WERI-Rb-1 (cell line): ENCODE measurements at regions not wholly inside any gene's neighbourhood (a gene's known extent, or its start where the extent isn't known, plus 50 kb on each side); places are given as distances from the start of the nearest gene placed in this dataset.
"Not testable (repeated sequence)": the region's sequence is repeated elsewhere in the genome, so short reads cannot be mapped to it uniquely, and the experiment has no call there.

Experiments used
- DNase-seq: peaks from one replicate; pipeline ENCODE4 v3.0.0-alpha.2; 2020
- H3K27ac ChIP-seq: fragments of 250-450 bp; sonication (Bioruptor Pico); 2 replicates; pipeline ENCODE4 v1.5.1; 2020; ENCODE audit warnings: mild to moderate bottlenecking, moderate library complexity
- H3K27me3 ChIP-seq: fragments of 250-450 bp; sonication (Bioruptor Pico); 2 replicates; pipeline ENCODE4 v1.5.1; 2021; ENCODE audit warnings: mild to moderate bottlenecking, low read depth, moderate library complexity; ENCODE audit not compliant: insufficient read depth, severe bottlenecking
- H3K36me3 ChIP-seq: fragments of 250-450 bp; sonication (Bioruptor Pico); 2 replicates; pipeline ENCODE4 v1.5.1; 2020; ENCODE audit warnings: mild to moderate bottlenecking, moderate library complexity
- H3K4me3 ChIP-seq: 2 replicates; pipeline ENCODE4 v1.5.1; 2011; ENCODE audit warnings: low read depth, mild to moderate bottlenecking, control low read depth, low read length
- H3K9me3 ChIP-seq: fragments of 250-450 bp; sonication (Bioruptor Pico); 2 replicates; pipeline ENCODE4 v1.5.1; 2021; ENCODE audit warnings: mild to moderate bottlenecking, moderate library complexity; ENCODE audit not compliant: severe bottlenecking
- TF ChIP-seq, protein P1 (sequence below): IDR thresholded peaks from 2 replicates; pipeline ENCODE4 v1.5.1; 2011; ENCODE audit warnings: low read depth, mild to moderate bottlenecking, control low read depth, inconsistent platforms, low read length

DNA sequence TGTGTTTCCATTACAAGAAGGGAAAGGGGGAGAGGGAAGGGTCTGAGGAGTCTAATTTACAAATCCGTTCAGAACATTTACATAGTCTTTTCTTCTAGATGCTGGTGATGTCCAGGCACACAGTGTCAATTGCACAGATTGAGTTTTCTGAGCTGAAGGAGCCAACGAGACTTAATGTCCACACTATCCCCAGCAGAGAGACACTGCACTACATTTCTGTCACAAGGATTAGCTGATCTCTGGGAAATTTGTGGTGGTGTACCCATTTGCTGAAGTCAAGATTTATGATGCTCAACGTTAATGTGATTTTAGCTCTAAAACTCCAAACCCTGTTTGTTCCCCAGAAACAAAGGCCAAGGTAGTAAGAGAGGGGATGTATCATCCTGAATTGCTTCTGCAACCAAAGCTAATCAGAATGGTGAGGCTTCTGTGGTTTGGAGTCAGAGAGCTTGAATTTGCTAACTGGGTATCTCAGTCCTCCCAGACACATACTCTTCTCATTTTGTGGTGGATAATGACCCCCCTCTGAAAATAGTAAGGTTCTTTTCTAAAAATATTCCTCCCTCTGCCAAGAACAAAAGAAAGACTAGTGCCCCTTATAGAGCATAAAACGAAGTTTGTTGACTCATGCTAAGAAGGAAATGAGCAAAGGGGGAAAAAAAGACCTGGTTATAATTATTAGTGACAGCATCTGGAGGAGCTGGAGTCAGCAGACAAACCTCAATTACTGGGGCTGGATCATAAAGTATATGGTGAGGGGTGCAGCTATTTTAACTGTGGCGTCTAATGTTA lies 416.9 kb downstream of the PSAT1 start:
- peaks cover 2% of the 10 kb centered on the region for H3K27me3 ChIP-seq
- H3K4me3 ChIP-seq = no peak overlapping the region
- H3K36me3 ChIP-seq = no peaks in the 10 kb centered on the region
- TF ChIP-seq, protein P1, sequence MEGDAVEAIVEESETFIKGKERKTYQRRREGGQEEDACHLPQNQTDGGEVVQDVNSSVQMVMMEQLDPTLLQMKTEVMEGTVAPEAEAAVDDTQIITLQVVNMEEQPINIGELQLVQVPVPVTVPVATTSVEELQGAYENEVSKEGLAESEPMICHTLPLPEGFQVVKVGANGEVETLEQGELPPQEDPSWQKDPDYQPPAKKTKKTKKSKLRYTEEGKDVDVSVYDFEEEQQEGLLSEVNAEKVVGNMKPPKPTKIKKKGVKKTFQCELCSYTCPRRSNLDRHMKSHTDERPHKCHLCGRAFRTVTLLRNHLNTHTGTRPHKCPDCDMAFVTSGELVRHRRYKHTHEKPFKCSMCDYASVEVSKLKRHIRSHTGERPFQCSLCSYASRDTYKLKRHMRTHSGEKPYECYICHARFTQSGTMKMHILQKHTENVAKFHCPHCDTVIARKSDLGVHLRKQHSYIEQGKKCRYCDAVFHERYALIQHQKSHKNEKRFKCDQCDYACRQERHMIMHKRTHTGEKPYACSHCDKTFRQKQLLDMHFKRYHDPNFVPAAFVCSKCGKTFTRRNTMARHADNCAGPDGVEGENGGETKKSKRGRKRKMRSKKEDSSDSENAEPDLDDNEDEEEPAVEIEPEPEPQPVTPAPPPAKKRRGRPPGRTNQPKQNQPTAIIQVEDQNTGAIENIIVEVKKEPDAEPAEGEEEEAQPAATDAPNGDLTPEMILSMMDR = no peak
- H3K9me3 ChIP-seq = no peaks in the 10 kb centered on the region
- no peak for DNase-seq
- no peak overlapping the region for H3K27ac ChIP-seq

DNA sequence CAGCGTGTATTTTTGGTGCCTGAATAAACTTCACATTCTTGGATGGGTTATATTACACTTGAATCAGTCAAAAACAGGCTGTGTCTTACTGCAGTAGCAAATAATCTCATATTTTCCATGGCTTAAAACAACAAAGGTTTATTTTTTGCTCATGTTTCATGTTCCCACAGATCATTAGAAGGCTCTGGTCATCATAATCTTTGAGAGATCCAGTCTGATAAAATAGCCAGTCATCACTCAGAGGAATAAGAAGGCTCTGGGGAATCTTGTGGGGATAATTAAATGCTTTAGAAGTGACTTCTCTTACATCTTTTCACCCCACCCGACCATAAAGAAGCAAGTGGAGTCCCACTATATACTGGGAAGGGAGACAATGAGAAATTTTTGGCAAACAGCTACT lies 417.7 kb downstream of the PSAT1 start:
- TF ChIP-seq, protein P1 = no peak
- H3K4me3 ChIP-seq = no peak overlapping the region
- no peaks in the 10 kb centered on the region for H3K9me3 ChIP-seq
- no peak for DNase-seq
- no peaks in the 10 kb centered on the region for H3K36me3 ChIP-seq
- peaks cover 2% of the 10 kb centered on the region for H3K27me3 ChIP-seq
- no peak overlapping the region for H3K27ac ChIP-seq

DNA sequence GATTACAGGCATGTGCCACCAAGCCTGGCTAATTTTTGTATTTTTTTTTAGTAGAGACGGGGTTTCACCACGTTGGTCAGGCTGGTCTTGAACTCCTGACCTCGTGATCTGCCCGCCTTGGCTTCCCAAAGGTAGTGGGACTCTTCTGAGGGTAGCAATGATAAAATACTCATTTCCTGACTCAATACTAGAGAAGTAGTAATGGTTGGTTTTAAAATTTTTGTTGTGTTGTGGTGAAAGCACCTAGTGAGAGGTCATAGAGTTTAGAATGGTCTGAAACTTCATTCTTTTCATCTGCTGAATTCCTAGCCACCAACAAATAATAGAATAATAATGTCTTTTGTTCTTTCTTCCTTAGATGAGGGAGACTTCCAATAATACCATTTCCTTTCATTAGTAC lies 422.1 kb downstream of the PSAT1 start:
- H3K36me3 ChIP-seq, H3K27ac ChIP-seq, H3K9me3 ChIP-seq, H3K27me3 ChIP-seq, DNase-seq, H3K4me3 ChIP-seq: not testable (repeated sequence)

DNA sequence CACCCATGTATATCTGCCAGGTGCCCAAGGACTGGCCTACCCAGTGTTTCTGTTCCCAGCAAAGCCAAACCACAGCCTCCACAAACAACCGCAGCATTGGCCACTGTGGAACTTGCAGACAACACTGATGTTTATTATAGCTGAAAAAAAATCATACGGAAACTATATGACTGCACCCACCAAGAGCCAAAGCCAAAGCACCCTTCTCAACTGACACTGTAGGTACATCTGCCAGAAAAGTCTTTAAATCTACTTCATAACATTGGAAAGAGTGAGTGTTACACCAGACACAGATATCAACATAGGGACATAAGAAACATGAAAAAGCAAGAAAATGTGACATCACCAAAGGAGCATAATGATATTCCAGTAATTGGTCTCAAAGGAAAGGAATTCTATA lies 428.0 kb downstream of the PSAT1 start:
- TF ChIP-seq, protein P1 = no peak
- Histone ChIP-seq H3K9me3 (peaks cover 5% of the 10 kb centered on the region), H3K27me3 (peaks cover 9% of the 10 kb centered on the region), H3K4me3 (no peak overlapping the region), H3K27ac (no peak overlapping the region), H3K36me3 (no peaks in the 10 kb centered on the region)
- no peak for DNase-seq

DNA sequence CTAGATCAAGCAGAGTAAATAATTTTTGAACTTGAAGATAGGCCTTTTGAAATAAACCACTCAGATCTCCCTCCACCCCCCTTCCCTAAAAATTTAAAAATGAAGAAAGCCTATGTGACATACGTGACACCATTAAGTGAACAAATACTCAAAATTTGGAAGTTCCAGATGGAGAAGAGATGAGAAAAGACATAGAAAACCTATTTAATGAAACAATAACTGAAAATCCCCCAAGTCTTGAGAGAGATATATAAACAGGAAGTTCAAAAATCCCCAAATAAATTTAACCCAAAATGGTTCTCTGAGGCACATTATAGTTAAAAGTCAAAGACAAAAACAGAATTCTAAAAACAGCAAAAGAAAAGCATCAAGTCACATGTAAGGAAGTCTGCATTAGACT lies 428.6 kb downstream of the PSAT1 start:
- H3K9me3 ChIP-seq = peaks cover 5% of the 10 kb centered on the region
- no peak overlapping the region for H3K27ac ChIP-seq
- H3K36me3 ChIP-seq = no peaks in the 10 kb centered on the region
- TF ChIP-seq, protein P1 = no peak
- peaks cover 9% of the 10 kb centered on the region for H3K27me3 ChIP-seq
- no peak overlapping the region for H3K4me3 ChIP-seq
- DNase-seq = no peak

DNA sequence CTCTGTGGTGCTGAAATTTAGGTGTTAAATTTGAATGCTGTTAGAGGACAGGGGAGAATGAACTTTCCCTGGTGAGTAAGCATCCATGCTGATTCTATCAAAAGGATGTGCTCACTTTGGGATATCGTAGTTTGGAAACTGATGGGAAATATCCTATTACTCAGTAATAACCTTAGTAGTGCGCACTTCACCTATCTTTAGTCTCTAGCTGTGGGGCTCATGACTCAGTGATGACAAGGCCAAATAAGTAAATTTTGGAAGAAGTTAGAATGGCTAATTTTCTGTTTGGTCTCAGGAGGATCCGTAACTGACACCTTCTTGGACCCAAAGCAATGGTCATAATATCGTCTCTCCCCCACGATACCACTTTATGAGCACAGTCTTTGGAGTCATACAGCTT lies 448.4 kb downstream of the PSAT1 start:
- H3K27me3 ChIP-seq = no peaks in the 10 kb centered on the region
- H3K27ac ChIP-seq = no peak overlapping the region
- no peaks in the 10 kb centered on the region for H3K36me3 ChIP-seq
- no peaks in the 10 kb centered on the region for H3K9me3 ChIP-seq
- no peak overlapping the region for H3K4me3 ChIP-seq
- no peak for DNase-seq
- TF ChIP-seq, protein P1 = no peak
